Sigmoid colon (tissue), 4 donors: ENCODE measurements at regions not wholly inside any gene's neighbourhood (a gene's known extent, or its start where the extent isn't known, plus 50 kb on each side); places are given as distances from the start of the nearest gene placed in this dataset.

ENCODE experiments used
- CTCF ChIP-seq, 4 experiments: fragments of 450-650 bp in 3 of 4; fragments of 200-600 bp in 1 of 4; IDR thresholded peaks; one replicate each; pipeline ENCODE4 v1.5.1; 2016 to 2019; ENCODE audit warnings: antibody characterized with exemption in 4 of 4, mild to moderate bottlenecking in 3 of 4, moderate library complexity in 2 of 4
- EP300 ChIP-seq, 4 donors: sonication (generic); formaldehyde crosslinking; IDR thresholded peaks; one replicate each; pipeline ENCODE4 v1.6.1; 2017; ENCODE audit warnings: antibody characterized with exemption in 4 of 4
- POLR2A ChIP-seq, 2 donors: fragments of 450-650 bp; IDR thresholded peaks; one replicate each; pipeline ENCODE4 v1.6.1; 2016; ENCODE audit warnings: antibody characterized with exemption in 2 of 2, mild to moderate bottlenecking in 2 of 2, moderate library complexity in 2 of 2
- POLR2AphosphoS5 ChIP-seq, 4 donors: sonication (generic); formaldehyde crosslinking; IDR thresholded peaks; one replicate each; pipeline ENCODE4 v1.6.1; 2017; ENCODE audit warnings: antibody characterized with exemption in 4 of 4

DNA sequence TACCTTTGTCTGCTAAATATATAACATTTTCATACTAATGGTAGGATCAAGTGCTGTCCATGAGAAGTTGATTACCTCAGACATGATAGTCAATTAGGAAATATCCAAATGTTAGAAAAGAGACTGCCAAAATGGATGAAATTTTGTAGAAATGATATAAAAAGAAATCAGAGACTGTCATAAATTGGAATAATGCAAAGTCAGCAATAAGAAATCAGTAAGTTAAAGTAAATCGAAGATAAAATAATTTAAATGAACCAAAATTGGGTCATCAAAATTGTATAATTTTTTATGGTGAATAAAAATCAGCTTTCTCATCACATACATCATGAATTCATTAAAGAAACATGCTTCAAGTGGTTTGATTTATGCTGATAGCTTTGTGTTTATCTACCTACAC, 165.3 kb upstream of the CDH2 start:
- TF ChIP-seq CTCF (IDR thresholded peaks at IDR 0.05) (no peak), POLR2A (IDR thresholded peaks at IDR 0.05) (no peak), POLR2AphosphoS5 (IDR thresholded peaks at IDR 0.05) (no peak), EP300 (IDR thresholded peaks at IDR 0.05) (no peak)
